ENCODE measurements at regions not wholly inside any gene's neighbourhood (a gene's known extent, or its start where the extent isn't known, plus 50 kb on each side); places are given as distances from the start of the nearest gene placed in this dataset.
"Not testable (repeated sequence)": the region's sequence is repeated elsewhere in the genome, so short reads cannot be mapped to it uniquely, and the experiment has no call there.

DNA sequence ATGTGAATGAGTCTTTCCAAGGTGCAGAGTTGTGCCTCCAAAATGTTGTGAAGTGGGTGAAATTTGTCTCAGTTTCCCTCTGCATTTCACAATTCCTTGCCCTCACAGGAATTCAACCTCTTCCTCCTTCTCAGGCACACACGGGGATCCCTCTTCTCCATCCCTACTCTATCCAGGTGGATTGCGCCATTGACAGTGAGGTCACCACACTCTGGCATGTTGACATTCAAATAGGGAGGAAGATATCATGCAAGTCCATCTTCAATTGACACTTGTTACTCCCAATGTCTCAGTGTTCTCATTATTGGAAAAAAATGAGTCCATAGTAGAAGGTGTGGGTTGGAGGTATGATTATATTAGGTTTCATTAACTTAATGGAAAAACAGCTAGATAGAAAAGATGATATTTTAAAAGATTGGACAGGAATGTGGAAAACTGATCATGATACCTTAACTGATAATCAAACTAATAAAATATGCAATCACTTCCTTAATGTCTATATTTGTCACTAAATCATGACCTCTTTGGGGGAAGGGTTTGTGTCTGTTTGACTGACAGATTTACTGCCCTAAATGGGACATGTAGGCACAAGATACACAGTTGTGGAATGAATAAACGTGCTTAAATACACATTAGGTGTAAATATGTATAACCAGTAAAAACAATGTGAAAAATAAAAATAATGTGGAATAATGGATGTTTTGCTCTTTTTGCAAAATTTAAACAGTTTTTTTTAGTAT, 213.8 kb upstream of the SLC8A1 start:
- Histone ChIP-seq H3K27ac (ENCODE audit: insufficient read depth, low read length, poor library complexity, severe bottlenecking) (no peak overlapping the region), H3K27me3 (replicated peaks; ENCODE audit: control insufficient read depth, insufficient read depth, low read length, poor library complexity, severe bottlenecking) (no peaks in the 10 kb centered on the region), H3K36me3 (ENCODE audit: control insufficient read depth, insufficient read depth, low read length) (no peaks in the 10 kb centered on the region), H3K9me3 (ENCODE audit: control insufficient read depth, low read length) (no peaks in the 10 kb centered on the region), H3K4me1 (ENCODE audit: control insufficient read depth, insufficient read depth, low read length, poor library complexity, severe bottlenecking) (no peaks in the 10 kb centered on the region), H3K4me3 (ENCODE audit: insufficient read depth, low read depth, low read length, poor library complexity, severe bottlenecking) (no peak overlapping the region)
- DNase-seq = no peak

DNA sequence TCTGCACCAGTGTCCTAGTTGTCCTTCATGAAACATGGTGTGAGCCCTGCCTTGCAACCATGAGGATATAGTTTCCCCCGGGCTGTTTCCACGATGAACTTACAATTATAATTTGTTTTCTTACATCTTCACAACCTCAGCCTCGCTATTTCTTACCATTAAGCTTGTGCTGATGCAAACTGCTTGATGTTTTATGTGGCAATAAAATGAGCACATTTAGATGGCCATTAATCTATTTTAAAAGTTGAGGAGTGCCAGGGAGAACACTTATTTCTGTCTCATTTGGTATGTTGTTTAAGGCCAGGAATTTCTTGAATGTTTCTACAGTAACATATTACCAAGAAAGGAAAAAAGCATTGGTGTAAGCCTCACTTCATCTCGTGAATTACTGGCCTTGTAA, 214.5 kb upstream of the SLC8A1 start:
- no peaks in the 10 kb centered on the region for H3K4me1 ChIP-seq (ENCODE audit: control insufficient read depth, insufficient read depth, low read length, poor library complexity, severe bottlenecking)
- H3K27ac ChIP-seq (ENCODE audit: insufficient read depth, low read length, poor library complexity, severe bottlenecking) = no peak overlapping the region
- no peaks in the 10 kb centered on the region for H3K27me3 ChIP-seq (replicated peaks; ENCODE audit: control insufficient read depth, insufficient read depth, low read length, poor library complexity, severe bottlenecking)
- DNase-seq = no peak
- H3K9me3 ChIP-seq (ENCODE audit: control insufficient read depth, low read length) = no peaks in the 10 kb centered on the region
- H3K36me3 ChIP-seq (ENCODE audit: control insufficient read depth, insufficient read depth, low read length) = no peaks in the 10 kb centered on the region
- H3K4me3 ChIP-seq (ENCODE audit: insufficient read depth, low read depth, low read length, poor library complexity, severe bottlenecking) = no peak overlapping the region

- Histone ChIP-seq H3K4me3 (ENCODE audit: insufficient read depth, low read depth, low read length, poor library complexity, severe bottlenecking) (no peak overlapping the region), H3K9me3 (ENCODE audit: control insufficient read depth, low read length) (no peaks in the 10 kb centered on the region), H3K27ac (ENCODE audit: insufficient read depth, low read length, poor library complexity, severe bottlenecking) (no peak overlapping the region), H3K36me3 (ENCODE audit: control insufficient read depth, insufficient read depth, low read length) (no peaks in the 10 kb centered on the region), H3K27me3 (replicated peaks; ENCODE audit: control insufficient read depth, insufficient read depth, low read length, poor library complexity, severe bottlenecking) (no peaks in the 10 kb centered on the region), H3K4me1 (ENCODE audit: control insufficient read depth, insufficient read depth, low read length, poor library complexity, severe bottlenecking) (no peaks in the 10 kb centered on the region)
- no peak for DNase-seq
These were observed 216.5 kb upstream of the SLC8A1 start for GRCh38 chr2:40668425-40668824.

GRCh38 chr2:40676134-40676790, 224.4 kb upstream of the SLC8A1 start:
- H3K27me3 ChIP-seq (replicated peaks; ENCODE audit: control insufficient read depth, insufficient read depth, low read length, poor library complexity, severe bottlenecking); H3K27ac ChIP-seq (ENCODE audit: insufficient read depth, low read length, poor library complexity, severe bottlenecking); H3K4me1 ChIP-seq (ENCODE audit: control insufficient read depth, insufficient read depth, low read length, poor library complexity, severe bottlenecking); H3K36me3 ChIP-seq (ENCODE audit: control insufficient read depth, insufficient read depth, low read length); DNase-seq; H3K4me3 ChIP-seq (ENCODE audit: insufficient read depth, low read depth, low read length, poor library complexity, severe bottlenecking); H3K9me3 ChIP-seq (ENCODE audit: control insufficient read depth, low read length): not testable (repeated sequence)

- no peak for DNase-seq
- Histone ChIP-seq H3K27ac (ENCODE audit: insufficient read depth, low read length, poor library complexity, severe bottlenecking) (no peak overlapping the region), H3K4me3 (ENCODE audit: insufficient read depth, low read depth, low read length, poor library complexity, severe bottlenecking) (no peak overlapping the region), H3K27me3 (replicated peaks; ENCODE audit: control insufficient read depth, insufficient read depth, low read length, poor library complexity, severe bottlenecking) (no peaks in the 10 kb centered on the region), H3K4me1 (ENCODE audit: control insufficient read depth, insufficient read depth, low read length, poor library complexity, severe bottlenecking) (no peaks in the 10 kb centered on the region), H3K36me3 (ENCODE audit: control insufficient read depth, insufficient read depth, low read length) (no peaks in the 10 kb centered on the region), H3K9me3 (ENCODE audit: control insufficient read depth, low read length) (no peaks in the 10 kb centered on the region)
These were observed 228.7 kb upstream of the SLC8A1 start for GRCh38 chr2:40680547-40680946.

GRCh38 chr2:40690036-40690435, 238.1 kb upstream of the SLC8A1 start:
- no peak overlapping the region for H3K27ac ChIP-seq (ENCODE audit: insufficient read depth, low read length, poor library complexity, severe bottlenecking)
- H3K4me1 ChIP-seq (ENCODE audit: control insufficient read depth, insufficient read depth, low read length, poor library complexity, severe bottlenecking) = no peaks in the 10 kb centered on the region
- H3K4me3 ChIP-seq (ENCODE audit: insufficient read depth, low read depth, low read length, poor library complexity, severe bottlenecking) = no peak overlapping the region
- H3K27me3 ChIP-seq (replicated peaks; ENCODE audit: control insufficient read depth, insufficient read depth, low read length, poor library complexity, severe bottlenecking) = no peaks in the 10 kb centered on the region
- no peaks in the 10 kb centered on the region for H3K36me3 ChIP-seq (ENCODE audit: control insufficient read depth, insufficient read depth, low read length)
- no peaks in the 10 kb centered on the region for H3K9me3 ChIP-seq (ENCODE audit: control insufficient read depth, low read length)
- no peak for DNase-seq

- Histone ChIP-seq H3K27me3 (replicated peaks; ENCODE audit: control insufficient read depth, insufficient read depth, low read length, poor library complexity, severe bottlenecking) (no peaks in the 10 kb centered on the region), H3K27ac (ENCODE audit: insufficient read depth, low read length, poor library complexity, severe bottlenecking) (no peak overlapping the region), H3K4me3 (ENCODE audit: insufficient read depth, low read depth, low read length, poor library complexity, severe bottlenecking) (no peak overlapping the region), H3K36me3 (ENCODE audit: control insufficient read depth, insufficient read depth, low read length) (no peaks in the 10 kb centered on the region), H3K9me3 (ENCODE audit: control insufficient read depth, low read length) (no peaks in the 10 kb centered on the region), H3K4me1 (ENCODE audit: control insufficient read depth, insufficient read depth, low read length, poor library complexity, severe bottlenecking) (no peaks in the 10 kb centered on the region)
- no peak for DNase-seq
These were observed 238.6 kb upstream of the SLC8A1 start for GRCh38 chr2:40690525-40690924.

DNA sequence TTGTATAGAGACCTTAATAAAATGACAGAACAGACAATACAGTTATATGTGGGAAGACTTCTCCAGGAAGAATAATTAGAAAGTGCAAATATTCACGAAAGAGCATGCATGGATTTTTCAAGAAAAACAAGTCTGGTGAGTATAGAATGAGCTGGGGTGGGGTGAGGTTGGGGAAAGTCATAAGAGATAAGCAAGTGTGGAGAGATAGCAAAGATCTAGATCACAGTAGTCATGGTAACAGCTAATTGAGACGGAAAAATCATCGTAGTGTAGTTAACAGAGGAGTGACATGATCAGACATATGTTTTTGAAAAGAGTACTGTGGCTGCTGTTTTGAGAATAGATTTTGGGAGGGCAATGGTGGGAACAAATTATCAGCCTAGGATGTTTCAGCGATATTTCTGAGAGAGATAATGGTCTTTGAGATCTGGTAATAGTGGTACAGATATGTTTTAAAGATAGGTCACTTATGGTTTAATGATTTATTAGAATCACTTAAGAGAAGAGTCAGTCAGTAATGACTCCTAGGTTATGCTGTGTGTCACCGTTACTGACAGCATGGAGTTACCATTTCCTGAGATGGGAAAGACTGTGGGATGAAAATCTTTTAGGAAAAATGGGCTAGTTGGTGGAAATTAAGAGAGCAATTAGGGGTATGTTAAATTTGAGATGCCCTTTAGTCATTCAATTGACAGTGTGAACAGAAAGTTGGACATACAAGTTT, 248.5 kb upstream of the SLC8A1 start:
- no peaks in the 10 kb centered on the region for H3K27me3 ChIP-seq (replicated peaks; ENCODE audit: control insufficient read depth, insufficient read depth, low read length, poor library complexity, severe bottlenecking)
- no peaks in the 10 kb centered on the region for H3K9me3 ChIP-seq (ENCODE audit: control insufficient read depth, low read length)
- no peaks in the 10 kb centered on the region for H3K4me1 ChIP-seq (ENCODE audit: control insufficient read depth, insufficient read depth, low read length, poor library complexity, severe bottlenecking)

DNA sequence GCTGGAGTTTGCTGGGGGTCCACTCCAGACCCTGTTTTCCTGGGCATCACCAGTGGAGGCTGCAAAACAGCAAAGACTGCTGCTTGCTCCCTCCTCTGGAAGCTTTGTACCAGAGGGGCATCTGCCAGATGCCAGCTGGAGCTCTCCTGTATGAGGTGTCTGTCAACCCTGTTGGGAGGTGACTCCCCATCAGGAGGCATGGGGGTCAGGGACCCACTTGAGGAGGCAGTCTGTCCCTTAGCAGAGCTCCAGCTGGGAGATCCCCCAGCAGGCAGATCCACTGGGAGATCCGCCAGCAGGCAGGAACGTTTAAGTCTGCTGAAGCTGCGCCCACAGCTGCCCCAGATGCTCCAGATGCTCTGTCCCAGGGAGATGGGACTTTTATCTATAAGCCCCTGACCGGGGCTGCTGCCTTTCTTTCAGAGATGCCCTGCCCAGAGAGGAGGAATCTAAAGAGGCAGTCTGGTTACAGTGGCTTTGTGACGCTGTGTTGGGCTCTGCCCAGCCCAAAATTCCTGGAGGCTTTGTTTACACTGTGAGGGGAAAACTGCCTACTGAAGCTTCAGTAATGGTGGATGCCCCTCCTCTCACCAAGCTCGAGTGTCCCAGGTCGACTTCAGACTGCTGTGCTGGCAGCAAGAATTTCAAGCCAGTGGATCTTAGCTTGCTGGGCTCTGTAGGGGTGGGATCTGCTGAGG, 260.5 kb upstream of the SLC8A1 start:
- not testable (repeated sequence) for H3K4me3 ChIP-seq (ENCODE audit: insufficient read depth, low read depth, low read length, poor library complexity, severe bottlenecking); H3K27ac ChIP-seq (ENCODE audit: insufficient read depth, low read length, poor library complexity, severe bottlenecking); H3K4me1 ChIP-seq (ENCODE audit: control insufficient read depth, insufficient read depth, low read length, poor library complexity, severe bottlenecking); H3K36me3 ChIP-seq (ENCODE audit: control insufficient read depth, insufficient read depth, low read length); H3K27me3 ChIP-seq (replicated peaks; ENCODE audit: control insufficient read depth, insufficient read depth, low read length, poor library complexity, severe bottlenecking); DNase-seq; H3K9me3 ChIP-seq (ENCODE audit: control insufficient read depth, low read length)

More for the DNA sequence above, 248.5 kb upstream of the SLC8A1 start:
- DNase-seq = no peak
- Histone ChIP-seq H3K27ac (ENCODE audit: insufficient read depth, low read length, poor library complexity, severe bottlenecking) (no peak overlapping the region), H3K4me3 (ENCODE audit: insufficient read depth, low read depth, low read length, poor library complexity, severe bottlenecking) (no peak overlapping the region), H3K36me3 (ENCODE audit: control insufficient read depth, insufficient read depth, low read length) (no peaks in the 10 kb centered on the region)

Data from effector memory CD4-positive, alpha-beta T cell (primary cell).